SK-N-SH (cell line): ENCODE measurements at regions not wholly inside any gene's neighbourhood (a gene's known extent, or its start where the extent isn't known, plus 50 kb on each side); places are given as distances from the start of the nearest gene placed in this dataset.

Source experiments
- TF ChIP-seq, protein P1 (sequence below): IDR thresholded peaks from 2 replicates; pipeline ENCODE4 v1.6.1; 2012; ENCODE audit warnings: mild to moderate bottlenecking, low read depth, low read length, moderate library complexity
- TF ChIP-seq, protein P2 (sequence below): fragments of 200-600 bp; sonication (generic); IDR thresholded peaks from 2 replicates; pipeline ENCODE4 v1.6.1; 2017; ENCODE audit warnings: antibody characterized with exemption, mild to moderate bottlenecking, moderate library complexity

DNA sequence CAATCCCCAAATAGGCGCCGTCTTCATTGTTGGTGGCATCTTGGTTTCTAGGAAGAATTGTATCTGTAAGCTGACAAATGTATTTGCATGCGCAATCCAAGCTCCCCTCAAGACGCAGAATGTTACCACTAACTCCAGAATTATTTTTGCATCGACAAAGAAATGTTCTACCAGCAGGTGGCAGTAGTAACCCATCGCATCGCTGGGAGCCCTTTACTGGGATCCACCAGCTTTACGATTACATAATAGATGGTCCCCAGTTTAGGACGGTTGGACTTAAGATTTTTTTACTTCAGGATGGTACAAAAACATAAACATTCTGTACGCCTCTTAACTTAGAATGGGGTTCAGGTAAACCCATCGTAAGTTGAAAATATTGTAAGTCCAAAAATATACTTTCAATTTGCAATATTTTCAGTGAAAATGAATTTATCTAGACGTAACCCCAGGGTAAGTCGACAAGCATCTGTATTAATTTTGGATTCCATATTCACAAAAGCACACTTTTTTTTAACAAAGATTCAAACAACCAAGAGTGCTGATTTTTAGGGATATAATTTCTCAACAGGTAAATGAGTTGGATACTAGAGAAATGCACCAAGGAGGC lies 114.0 kb upstream of the COBL start:
- TF ChIP-seq, protein P1, sequence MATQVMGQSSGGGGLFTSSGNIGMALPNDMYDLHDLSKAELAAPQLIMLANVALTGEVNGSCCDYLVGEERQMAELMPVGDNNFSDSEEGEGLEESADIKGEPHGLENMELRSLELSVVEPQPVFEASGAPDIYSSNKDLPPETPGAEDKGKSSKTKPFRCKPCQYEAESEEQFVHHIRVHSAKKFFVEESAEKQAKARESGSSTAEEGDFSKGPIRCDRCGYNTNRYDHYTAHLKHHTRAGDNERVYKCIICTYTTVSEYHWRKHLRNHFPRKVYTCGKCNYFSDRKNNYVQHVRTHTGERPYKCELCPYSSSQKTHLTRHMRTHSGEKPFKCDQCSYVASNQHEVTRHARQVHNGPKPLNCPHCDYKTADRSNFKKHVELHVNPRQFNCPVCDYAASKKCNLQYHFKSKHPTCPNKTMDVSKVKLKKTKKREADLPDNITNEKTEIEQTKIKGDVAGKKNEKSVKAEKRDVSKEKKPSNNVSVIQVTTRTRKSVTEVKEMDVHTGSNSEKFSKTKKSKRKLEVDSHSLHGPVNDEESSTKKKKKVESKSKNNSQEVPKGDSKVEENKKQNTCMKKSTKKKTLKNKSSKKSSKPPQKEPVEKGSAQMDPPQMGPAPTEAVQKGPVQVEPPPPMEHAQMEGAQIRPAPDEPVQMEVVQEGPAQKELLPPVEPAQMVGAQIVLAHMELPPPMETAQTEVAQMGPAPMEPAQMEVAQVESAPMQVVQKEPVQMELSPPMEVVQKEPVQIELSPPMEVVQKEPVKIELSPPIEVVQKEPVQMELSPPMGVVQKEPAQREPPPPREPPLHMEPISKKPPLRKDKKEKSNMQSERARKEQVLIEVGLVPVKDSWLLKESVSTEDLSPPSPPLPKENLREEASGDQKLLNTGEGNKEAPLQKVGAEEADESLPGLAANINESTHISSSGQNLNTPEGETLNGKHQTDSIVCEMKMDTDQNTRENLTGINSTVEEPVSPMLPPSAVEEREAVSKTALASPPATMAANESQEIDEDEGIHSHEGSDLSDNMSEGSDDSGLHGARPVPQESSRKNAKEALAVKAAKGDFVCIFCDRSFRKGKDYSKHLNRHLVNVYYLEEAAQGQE = no peak
- TF ChIP-seq, protein P2, sequence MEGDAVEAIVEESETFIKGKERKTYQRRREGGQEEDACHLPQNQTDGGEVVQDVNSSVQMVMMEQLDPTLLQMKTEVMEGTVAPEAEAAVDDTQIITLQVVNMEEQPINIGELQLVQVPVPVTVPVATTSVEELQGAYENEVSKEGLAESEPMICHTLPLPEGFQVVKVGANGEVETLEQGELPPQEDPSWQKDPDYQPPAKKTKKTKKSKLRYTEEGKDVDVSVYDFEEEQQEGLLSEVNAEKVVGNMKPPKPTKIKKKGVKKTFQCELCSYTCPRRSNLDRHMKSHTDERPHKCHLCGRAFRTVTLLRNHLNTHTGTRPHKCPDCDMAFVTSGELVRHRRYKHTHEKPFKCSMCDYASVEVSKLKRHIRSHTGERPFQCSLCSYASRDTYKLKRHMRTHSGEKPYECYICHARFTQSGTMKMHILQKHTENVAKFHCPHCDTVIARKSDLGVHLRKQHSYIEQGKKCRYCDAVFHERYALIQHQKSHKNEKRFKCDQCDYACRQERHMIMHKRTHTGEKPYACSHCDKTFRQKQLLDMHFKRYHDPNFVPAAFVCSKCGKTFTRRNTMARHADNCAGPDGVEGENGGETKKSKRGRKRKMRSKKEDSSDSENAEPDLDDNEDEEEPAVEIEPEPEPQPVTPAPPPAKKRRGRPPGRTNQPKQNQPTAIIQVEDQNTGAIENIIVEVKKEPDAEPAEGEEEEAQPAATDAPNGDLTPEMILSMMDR = peak; percentile 77
